Upper lobe of left lung (tissue), 6 donors: ENCODE measurements at regions not wholly inside any gene's neighbourhood (a gene's known extent, or its start where the extent isn't known, plus 50 kb on each side); places are given as distances from the start of the nearest gene placed in this dataset.

Experiments
- ATAC-seq, 2 donors: fragments of 200-7000 bp; cut with Tn5 transposase; one replicate each; pipeline ENCODE4 v1.9.1; 2022; ENCODE audit warnings: mild to moderate bottlenecking in 2 of 2, moderate library complexity in 2 of 2; ENCODE audit not compliant: low FRiP score in 2 of 2
- DNase-seq, 2 donors: peaks; one replicate each; pipeline ENCODE4 v3.0.0-alpha.2; 2019 to 2020
- H3K27ac ChIP-seq, 4 donors: fragments of 200-600 bp; sonication (generic); one replicate each; pipeline ENCODE4 v1.5.1; 2016 to 2019
- H3K27me3 ChIP-seq, 4 donors: fragments of 200-600 bp; sonication (generic); one replicate each; pipeline ENCODE4 v1.5.1; 2017 to 2019
- H3K36me3 ChIP-seq, 4 donors: fragments of 200-600 bp; sonication (generic); one replicate each; pipeline ENCODE4 v1.5.1; 2016 to 2019
- H3K4me1 ChIP-seq, 4 donors: fragments of 200-600 bp; sonication (generic); one replicate each; pipeline ENCODE4 v1.5.1; 2018 to 2019
- H3K4me3 ChIP-seq, 4 donors: fragments of 200-600 bp; sonication (generic); one replicate each; pipeline ENCODE4 v1.5.1; 2017 to 2019; ENCODE audit warnings: mild to moderate bottlenecking in 2 of 4, moderate library complexity in 1 of 4
- H3K9me3 ChIP-seq, 4 donors: fragments of 200-600 bp; sonication (generic); one replicate each; pipeline ENCODE4 v1.5.1; 2018 to 2019
- EP300 ChIP-seq, 4 donors: sonication (generic); formaldehyde crosslinking; IDR thresholded peaks; one replicate each; pipeline ENCODE4 v1.5.1; 2017; ENCODE audit warnings: antibody characterized with exemption in 4 of 4, control low read depth in 2 of 4
- POLR2A ChIP-seq, 4 donors: fragments of 450-650 bp; IDR thresholded peaks; one replicate each; pipeline ENCODE4 v1.5.1; 2016 to 2017; ENCODE audit warnings: antibody characterized with exemption in 4 of 4, mild to moderate bottlenecking in 2 of 4
- POLR2AphosphoS5 ChIP-seq, 2 donors: sonication (generic); formaldehyde crosslinking; IDR thresholded peaks; one replicate each; pipeline ENCODE4 v1.5.1; 2017; ENCODE audit warnings: antibody characterized with exemption in 2 of 2
- WGBS, 2 donors: methylation state at CpG; one replicate each; pipeline ENCODE4 v1.1.5; 2017 to 2018; 5-methylcytosine and 5-hydroxymethylcytosine counted together
- TF ChIP-seq, protein P1 (sequence below), 6 experiments: fragments of 450-650 bp in 4 of 6; fragments of 200-600 bp in 2 of 6; sonication (generic) in 2 of 6; IDR thresholded peaks; one replicate each; pipeline ENCODE4 v1.5.1; 2016 to 2019; ENCODE audit warnings: antibody characterized with exemption in 6 of 6
- donor health status: DM: no; HTN: no; CAD: no; lungs with moderate emphysema.
- donor health status: DM: no; HTN: yes; CAD: no; lungs with severe emphysema.

DNA sequence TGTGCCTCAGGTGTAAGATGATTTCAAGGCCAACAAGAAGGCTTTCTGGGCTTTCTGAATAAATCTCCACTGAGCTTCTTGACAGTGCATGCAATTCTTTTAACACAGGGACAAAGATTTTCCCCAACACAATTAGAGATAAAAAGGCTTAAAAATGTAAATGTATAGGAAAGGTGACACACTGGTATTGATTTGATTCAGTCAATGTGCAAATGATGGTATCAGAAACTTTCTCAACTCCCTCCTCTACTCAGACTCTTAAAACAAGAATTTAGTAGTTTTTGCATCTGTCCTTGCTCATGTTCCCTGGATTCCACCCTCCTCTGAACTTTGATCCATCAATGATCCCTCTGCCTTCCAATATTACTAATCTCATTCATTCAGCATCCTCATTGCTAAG is 111.6 kb upstream of the FNDC3A start:
- H3K4me1 ChIP-seq: peaks cover 0 to 2% (median 0%) of the 10 kb centered on the region in 4 donors
- TF ChIP-seq POLR2A (IDR thresholded peaks at IDR 0.05) (no peak), POLR2AphosphoS5 (IDR thresholded peaks at IDR 0.05) (no peak), EP300 (IDR thresholded peaks at IDR 0.05) (no peak)
- TF ChIP-seq, protein P1, sequence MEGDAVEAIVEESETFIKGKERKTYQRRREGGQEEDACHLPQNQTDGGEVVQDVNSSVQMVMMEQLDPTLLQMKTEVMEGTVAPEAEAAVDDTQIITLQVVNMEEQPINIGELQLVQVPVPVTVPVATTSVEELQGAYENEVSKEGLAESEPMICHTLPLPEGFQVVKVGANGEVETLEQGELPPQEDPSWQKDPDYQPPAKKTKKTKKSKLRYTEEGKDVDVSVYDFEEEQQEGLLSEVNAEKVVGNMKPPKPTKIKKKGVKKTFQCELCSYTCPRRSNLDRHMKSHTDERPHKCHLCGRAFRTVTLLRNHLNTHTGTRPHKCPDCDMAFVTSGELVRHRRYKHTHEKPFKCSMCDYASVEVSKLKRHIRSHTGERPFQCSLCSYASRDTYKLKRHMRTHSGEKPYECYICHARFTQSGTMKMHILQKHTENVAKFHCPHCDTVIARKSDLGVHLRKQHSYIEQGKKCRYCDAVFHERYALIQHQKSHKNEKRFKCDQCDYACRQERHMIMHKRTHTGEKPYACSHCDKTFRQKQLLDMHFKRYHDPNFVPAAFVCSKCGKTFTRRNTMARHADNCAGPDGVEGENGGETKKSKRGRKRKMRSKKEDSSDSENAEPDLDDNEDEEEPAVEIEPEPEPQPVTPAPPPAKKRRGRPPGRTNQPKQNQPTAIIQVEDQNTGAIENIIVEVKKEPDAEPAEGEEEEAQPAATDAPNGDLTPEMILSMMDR (IDR thresholded peaks at IDR 0.05): no peak
- H3K36me3 ChIP-seq: no peaks in the 10 kb centered on the region
- no peaks in the 10 kb centered on the region for H3K9me3 ChIP-seq
- H3K27ac ChIP-seq: no peak overlapping the region
- DNase-seq (no peak), ATAC-seq (no peak)
- H3K4me3 ChIP-seq: no peak overlapping the region
- no peaks in the 10 kb centered on the region for H3K27me3 ChIP-seq

DNA sequence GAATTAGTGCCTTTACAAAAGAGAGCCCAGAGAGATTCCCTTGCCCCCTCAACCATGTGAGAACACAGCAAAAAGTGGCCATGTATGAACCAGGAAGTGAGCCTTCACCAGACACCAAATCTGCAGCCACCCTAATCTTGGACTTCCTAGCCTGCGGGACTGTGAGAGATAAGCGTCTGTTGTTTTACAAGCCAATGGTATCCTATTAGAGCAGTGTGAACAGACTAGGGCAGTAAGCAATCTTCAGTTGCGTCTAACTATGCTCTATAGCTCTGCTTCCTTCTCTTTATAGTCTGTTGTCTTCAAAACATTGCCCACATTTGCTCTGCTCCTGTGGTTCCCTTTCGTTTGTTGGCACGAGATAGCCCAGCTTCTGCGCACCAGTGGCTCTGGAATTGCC is 109.5 kb upstream of the FNDC3A start:
- Histone ChIP-seq H3K4me3 (no peak overlapping the region), H3K9me3 (no peaks in the 10 kb centered on the region), H3K36me3 (no peaks in the 10 kb centered on the region), H3K27ac (no peak overlapping the region), H3K27me3 (no peaks in the 10 kb centered on the region), H3K4me1 (no peaks in the 10 kb centered on the region)
- TF ChIP-seq POLR2AphosphoS5 (IDR thresholded peaks at IDR 0.05): no peak
- DNase-seq (no peak), ATAC-seq (no peak)
- 55 to 64% methylated on average over 6 of the region's 6 CpGs for WGBS, 2 donors

DNA sequence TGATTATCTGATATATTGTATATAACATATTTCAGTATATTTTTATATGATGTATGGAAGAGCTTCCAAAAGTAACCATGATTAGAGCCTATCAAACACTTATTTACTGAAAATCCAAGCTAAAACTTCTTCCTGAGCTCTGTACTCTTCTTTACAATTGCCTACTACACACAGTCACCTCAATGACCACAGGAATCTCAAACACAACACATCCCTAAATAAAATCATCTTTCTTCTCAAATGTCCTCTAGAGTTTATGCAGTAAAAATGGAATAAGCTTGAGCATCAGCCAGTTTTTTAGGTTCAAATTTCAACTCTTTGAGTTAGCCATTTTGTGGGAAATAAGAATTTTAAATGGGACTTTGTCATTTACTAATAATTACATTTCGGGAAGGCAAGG is 102.6 kb upstream of the FNDC3A start:
- no peak overlapping the region for H3K27ac ChIP-seq
- TF ChIP-seq, protein P1 (IDR thresholded peaks at IDR 0.05): no peak
- TF ChIP-seq POLR2A (IDR thresholded peaks at IDR 0.05) (no peak), POLR2AphosphoS5 (IDR thresholded peaks at IDR 0.05) (no peak), EP300 (IDR thresholded peaks at IDR 0.05) (no peak)
- WGBS, 2 donors: 95 to 96% methylated on average over 1 of the region's 1 CpG

DNA sequence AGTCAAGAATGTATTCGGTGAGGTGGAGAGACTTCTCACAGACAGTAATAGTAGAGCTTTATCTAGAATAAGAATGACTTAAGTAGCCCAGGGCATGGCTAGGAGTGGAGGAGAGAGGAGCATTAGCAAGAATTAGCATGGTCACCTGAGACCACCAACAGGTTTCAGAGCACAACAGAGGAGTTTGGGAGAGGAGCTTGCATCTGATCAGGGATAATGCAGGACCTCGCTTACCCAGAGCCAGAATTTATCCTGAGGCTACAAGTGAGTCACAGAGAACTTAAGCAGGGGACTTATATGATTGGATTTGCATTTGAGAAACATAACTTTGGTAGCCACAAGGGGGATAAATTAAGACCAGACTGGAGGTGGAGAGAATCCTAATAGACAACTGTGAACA is 102.1 kb upstream of the FNDC3A start:
- no peak for TF ChIP-seq EP300 (IDR thresholded peaks at IDR 0.05)
- no peak for TF ChIP-seq POLR2A (IDR thresholded peaks at IDR 0.05)
- no peak for TF ChIP-seq POLR2AphosphoS5 (IDR thresholded peaks at IDR 0.05)
- TF ChIP-seq, protein P1 (IDR thresholded peaks at IDR 0.05): no peak
- H3K4me3 ChIP-seq: no peak overlapping the region
- no peak overlapping the region for H3K27ac ChIP-seq
- no peaks in the 10 kb centered on the region for H3K4me1 ChIP-seq
- no peaks in the 10 kb centered on the region for H3K27me3 ChIP-seq
- no peaks in the 10 kb centered on the region for H3K9me3 ChIP-seq
- 60 to 70% methylated on average over 2 of the region's 2 CpGs for WGBS, 2 donors
- ATAC-seq (no peak), DNase-seq (no peak)
- H3K36me3 ChIP-seq: no peaks in the 10 kb centered on the region

More for the DNA sequence above, 102.6 kb upstream of the FNDC3A start:
- H3K27me3 ChIP-seq: no peaks in the 10 kb centered on the region
- no peak for ATAC-seq
- DNase-seq: no peak
- no peak overlapping the region for H3K4me3 ChIP-seq
- H3K9me3 ChIP-seq: no peaks in the 10 kb centered on the region
- no peaks in the 10 kb centered on the region for H3K4me1 ChIP-seq
- H3K36me3 ChIP-seq: no peaks in the 10 kb centered on the region

DNA sequence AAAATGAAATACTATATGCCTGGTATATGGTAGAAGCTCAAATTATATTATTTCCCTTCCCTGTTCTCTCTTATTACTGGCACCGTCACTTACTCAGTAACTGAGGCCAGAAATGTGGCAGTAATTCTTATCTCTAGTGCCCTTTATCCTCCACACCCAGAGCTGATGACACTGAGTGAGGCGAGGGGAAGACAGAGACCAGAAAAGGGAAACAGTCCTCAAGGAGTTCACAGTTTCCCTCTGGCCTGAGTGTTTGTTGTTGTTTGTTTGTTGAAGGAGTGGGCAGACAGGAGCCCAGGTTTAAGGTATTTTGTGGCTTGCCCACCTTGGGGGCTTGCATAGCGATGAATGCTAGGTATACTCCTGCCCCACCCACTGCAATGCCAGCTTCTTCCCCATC is 101.5 kb upstream of the FNDC3A start:
- no peak overlapping the region for H3K27ac ChIP-seq
- no peaks in the 10 kb centered on the region for H3K27me3 ChIP-seq
- H3K4me3 ChIP-seq: no peak overlapping the region
- ATAC-seq (no peak), DNase-seq (no peak)
- 60 to 69% methylated on average over 3 of the region's 3 CpGs for WGBS, 2 donors
- no peaks in the 10 kb centered on the region for H3K4me1 ChIP-seq
- no peaks in the 10 kb centered on the region for H3K36me3 ChIP-seq
- no peak for TF ChIP-seq POLR2AphosphoS5 (IDR thresholded peaks at IDR 0.05)
- TF ChIP-seq EP300 (IDR thresholded peaks at IDR 0.05): no peak
- TF ChIP-seq, protein P1 (IDR thresholded peaks at IDR 0.05): no peak
- TF ChIP-seq POLR2A (IDR thresholded peaks at IDR 0.05): no peak
- no peaks in the 10 kb centered on the region for H3K9me3 ChIP-seq
